Nephron progenitor cell (in vitro differentiated cells): ENCODE measurements at regions not wholly inside any gene's neighbourhood (a gene's known extent, or its start where the extent isn't known, plus 50 kb on each side); places are given as distances from the start of the nearest gene placed in this dataset.

Experiments used
- DNase-seq: peaks from one replicate; pipeline ENCODE4 v3.0.0; 2021
- H3K27ac Mint-ChIP-seq: 2 replicates; pipeline ENCODE4 v1.8.0; 2021; ENCODE audit warnings: mild to moderate bottlenecking, moderate library complexity, mixed read lengths
- H3K27me3 Mint-ChIP-seq: 2 replicates; pipeline ENCODE4 v1.8.0; 2021; ENCODE audit warnings: mild to moderate bottlenecking, low read depth, mixed read lengths; ENCODE audit not compliant: poor library complexity
- H3K36me3 Mint-ChIP-seq: 2 replicates; pipeline ENCODE4 v1.8.0; 2021; ENCODE audit warnings: low read depth, mixed read lengths
- H3K4me1 Mint-ChIP-seq: 2 replicates; pipeline ENCODE4 v1.8.0; 2021; ENCODE audit warnings: mixed read lengths
- H3K4me3 Mint-ChIP-seq: 2 replicates; pipeline ENCODE4 v1.8.0; 2021; ENCODE audit warnings: mild to moderate bottlenecking, moderate library complexity, mixed read lengths
- H3K9me3 Mint-ChIP-seq: 2 replicates; pipeline ENCODE4 v1.8.0; 2021; ENCODE audit warnings: mild to moderate bottlenecking, moderate library complexity, mixed read lengths
- CTCF ChIP-seq: fragments of 200-600 bp; sonication (generic); IDR thresholded peaks from 2 replicates; pipeline ENCODE4 v1.5.0; 2021; ENCODE audit warnings: antibody characterized with exemption

- H3K27me3 Mint-ChIP-seq, result peaks cover 20% of the 10 kb centered on the region
- H3K9me3 Mint-ChIP-seq, result no peaks in the 10 kb centered on the region
- H3K36me3 Mint-ChIP-seq, result no peaks in the 10 kb centered on the region
- no peak for DNase-seq
- H3K27ac Mint-ChIP-seq, result no peak overlapping the region
- H3K4me1 Mint-ChIP-seq, result peaks cover 5% of the 10 kb centered on the region
- H3K4me3 Mint-ChIP-seq, result no peak overlapping the region
- TF ChIP-seq CTCF, result no peak
Observed at GRCh38 chr2:198315791-198316630, 511.6 kb downstream of the PLCL1 start.

- no peak for DNase-seq
- peaks cover 20% of the 10 kb centered on the region for H3K27me3 Mint-ChIP-seq
Observed at GRCh38 chr2:198314559-198315153, 510.3 kb downstream of the PLCL1 start.

GRCh38 chr2:198312596-198313483 is 508.4 kb downstream of the PLCL1 start:
- no peak overlapping the region for H3K27ac Mint-ChIP-seq
- TF ChIP-seq CTCF, result no peak
- H3K4me1 Mint-ChIP-seq, result peaks cover 5% of the 10 kb centered on the region
- H3K27me3 Mint-ChIP-seq, result peaks cover 20% of the 10 kb centered on the region
- H3K36me3 Mint-ChIP-seq, result no peaks in the 10 kb centered on the region
- H3K4me3 Mint-ChIP-seq, result no peak overlapping the region
- no peak for DNase-seq
- H3K9me3 Mint-ChIP-seq, result no peaks in the 10 kb centered on the region

More at GRCh38 chr2:198314559-198315153, 510.3 kb downstream of the PLCL1 start:
- H3K4me3 Mint-ChIP-seq, result no peak overlapping the region
- peak; percentile 71 for TF ChIP-seq CTCF
- no peak overlapping the region for H3K27ac Mint-ChIP-seq
- no peaks in the 10 kb centered on the region for H3K9me3 Mint-ChIP-seq
- H3K36me3 Mint-ChIP-seq, result no peaks in the 10 kb centered on the region
- peaks cover 5% of the 10 kb centered on the region for H3K4me1 Mint-ChIP-seq

- H3K4me1 Mint-ChIP-seq, result no peaks in the 10 kb centered on the region
- no peak overlapping the region for H3K4me3 Mint-ChIP-seq
- DNase-seq, result no peak
- peaks cover 16% of the 10 kb centered on the region for H3K27me3 Mint-ChIP-seq
- H3K9me3 Mint-ChIP-seq, result no peaks in the 10 kb centered on the region
- no peak overlapping the region for H3K27ac Mint-ChIP-seq
- no peak for TF ChIP-seq CTCF
- H3K36me3 Mint-ChIP-seq, result no peaks in the 10 kb centered on the region
Observed at GRCh38 chr2:198311020-198311419, 506.6 kb downstream of the PLCL1 start.

GRCh38 chr2:198309673-198310280 is 505.4 kb downstream of the PLCL1 start:
- DNase-seq, result peak; percentile 71
- peaks cover 16% of the 10 kb centered on the region for H3K27me3 Mint-ChIP-seq
- H3K4me3 Mint-ChIP-seq, result no peak overlapping the region
- H3K9me3 Mint-ChIP-seq, result no peaks in the 10 kb centered on the region
- H3K36me3 Mint-ChIP-seq, result no peaks in the 10 kb centered on the region
- H3K27ac Mint-ChIP-seq, result no peak overlapping the region
- H3K4me1 Mint-ChIP-seq, result no peaks in the 10 kb centered on the region
- peak; percentile 81 for TF ChIP-seq CTCF
